HepG2 (cell line): ENCODE measurements at regions not wholly inside any gene's neighbourhood (a gene's known extent, or its start where the extent isn't known, plus 50 kb on each side); places are given as distances from the start of the nearest gene placed in this dataset.

Experiments used
- KDM5A ChIP-seq: fragments of 200-600 bp; sonication (generic); IDR thresholded peaks from 2 replicates; pipeline ENCODE4 v1.7.0; 2018; ENCODE audit warnings: antibody characterized with exemption, mild to moderate bottlenecking, low read length, borderline replicate concordance
- KLF6 ChIP-seq: IDR thresholded peaks from 2 replicates; pipeline ENCODE4 v1.8.0; 2016; ENCODE audit warnings: missing biosample characterization, missing genetic modification reagents
- ZNF816 ChIP-seq: sonication (generic); formaldehyde crosslinking; IDR thresholded peaks from 2 replicates; pipeline ENCODE4 v1.8.0; 2022; ENCODE audit warnings: missing genetic modification reagents, mild to moderate bottlenecking, borderline replicate concordance
- ZNF839 ChIP-seq: sonication (generic); formaldehyde crosslinking; IDR thresholded peaks from 2 replicates; pipeline ENCODE4 v1.4.0; 2020; ENCODE audit warnings: missing genetic modification reagents, mild to moderate bottlenecking, borderline replicate concordance
- TF ChIP-seq, protein P1 (sequence below): IDR thresholded peaks from 2 replicates; pipeline ENCODE4 v1.6.1; 2016; ENCODE audit warnings: missing compliant biosample characterization, missing genetic modification reagents, borderline replicate concordance
- TF ChIP-seq, protein P2 (sequence below): sonication (generic); formaldehyde crosslinking; conservative IDR thresholded peaks from 2 replicates; pipeline ENCODE4 v1.8.0; 2022; ENCODE audit warnings: missing genetic modification reagents
- TF ChIP-seq, protein P3 (sequence below): sonication (generic); formaldehyde crosslinking; IDR thresholded peaks from 2 replicates; pipeline ENCODE4 v1.4.0; 2020; ENCODE audit warnings: mild to moderate bottlenecking, missing genetic modification reagents
- TF ChIP-seq, protein P4 (sequence below): IDR thresholded peaks from 2 replicates; pipeline ENCODE4 v1.6.1; 2012; ENCODE audit warnings: low read length, improper control_type of control experiment
- TF ChIP-seq, protein P5 (sequence below), 2 experiments: sonication (generic) in 1 of 2; formaldehyde crosslinking in 1 of 2; IDR thresholded peaks; 2 replicates each; pipeline versions ENCODE4 v1.6.1 to v1.9.0; 2014 to 2022; ENCODE audit warnings: antibody characterized with exemption in 1 of 2, borderline replicate concordance in 1 of 2, inconsistent platforms in 1 of 2, low read depth in 1 of 2, missing genetic modification reagents in 1 of 2
- TF ChIP-seq, protein P6 (sequence below): sonication (generic); formaldehyde crosslinking; IDR thresholded peaks from 2 replicates; pipeline ENCODE4 v1.5.1; 2020; ENCODE audit warnings: missing genetic modification reagents, mild to moderate bottlenecking, borderline replicate concordance

DNA sequence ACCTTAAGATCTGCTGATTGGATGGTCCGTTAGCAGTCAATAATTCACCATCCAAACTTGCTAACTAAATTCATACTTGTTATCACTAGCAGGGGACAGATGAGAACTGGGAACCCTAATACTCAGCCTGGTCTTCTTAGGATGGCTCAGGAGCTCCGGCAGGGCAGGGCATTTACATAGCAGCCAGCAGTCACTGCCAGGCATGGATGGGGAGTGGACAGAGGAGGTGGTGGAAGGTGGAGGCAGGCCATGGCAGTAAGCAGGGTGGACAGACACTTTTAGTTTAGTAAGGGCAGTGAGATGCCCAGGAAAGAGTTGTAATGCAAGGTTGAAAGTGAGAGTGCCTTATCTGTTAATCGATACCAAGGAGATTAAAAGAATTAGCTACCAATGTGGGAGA, 392.2 kb upstream of the CHST9 start (continued):
- TF ChIP-seq, protein P1, sequence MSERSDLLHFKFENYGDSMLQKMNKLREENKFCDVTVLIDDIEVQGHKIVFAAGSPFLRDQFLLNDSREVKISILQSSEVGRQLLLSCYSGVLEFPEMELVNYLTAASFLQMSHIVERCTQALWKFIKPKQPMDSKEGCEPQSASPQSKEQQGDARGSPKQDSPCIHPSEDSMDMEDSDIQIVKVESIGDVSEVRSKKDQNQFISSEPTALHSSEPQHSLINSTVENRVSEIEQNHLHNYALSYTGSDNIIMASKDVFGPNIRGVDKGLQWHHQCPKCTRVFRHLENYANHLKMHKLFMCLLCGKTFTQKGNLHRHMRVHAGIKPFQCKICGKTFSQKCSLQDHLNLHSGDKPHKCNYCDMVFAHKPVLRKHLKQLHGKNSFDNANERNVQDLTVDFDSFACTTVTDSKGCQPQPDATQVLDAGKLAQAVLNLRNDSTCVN (CRISPR knock-in tag), result no peak
- TF ChIP-seq, protein P2, sequence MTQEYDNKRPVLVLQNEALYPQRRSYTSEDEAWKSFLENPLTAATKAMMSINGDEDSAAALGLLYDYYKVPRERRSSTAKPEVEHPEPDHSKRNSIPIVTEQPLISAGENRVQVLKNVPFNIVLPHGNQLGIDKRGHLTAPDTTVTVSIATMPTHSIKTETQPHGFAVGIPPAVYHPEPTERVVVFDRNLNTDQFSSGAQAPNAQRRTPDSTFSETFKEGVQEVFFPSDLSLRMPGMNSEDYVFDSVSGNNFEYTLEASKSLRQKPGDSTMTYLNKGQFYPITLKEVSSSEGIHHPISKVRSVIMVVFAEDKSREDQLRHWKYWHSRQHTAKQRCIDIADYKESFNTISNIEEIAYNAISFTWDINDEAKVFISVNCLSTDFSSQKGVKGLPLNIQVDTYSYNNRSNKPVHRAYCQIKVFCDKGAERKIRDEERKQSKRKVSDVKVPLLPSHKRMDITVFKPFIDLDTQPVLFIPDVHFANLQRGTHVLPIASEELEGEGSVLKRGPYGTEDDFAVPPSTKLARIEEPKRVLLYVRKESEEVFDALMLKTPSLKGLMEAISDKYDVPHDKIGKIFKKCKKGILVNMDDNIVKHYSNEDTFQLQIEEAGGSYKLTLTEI (CRISPR knock-in tag), result no peak
- TF ChIP-seq KLF6 (CRISPR knock-in tag) (no peak), ZNF839 (no peak), KDM5A (no peak), ZNF816 (no peak)
- TF ChIP-seq, protein P3, sequence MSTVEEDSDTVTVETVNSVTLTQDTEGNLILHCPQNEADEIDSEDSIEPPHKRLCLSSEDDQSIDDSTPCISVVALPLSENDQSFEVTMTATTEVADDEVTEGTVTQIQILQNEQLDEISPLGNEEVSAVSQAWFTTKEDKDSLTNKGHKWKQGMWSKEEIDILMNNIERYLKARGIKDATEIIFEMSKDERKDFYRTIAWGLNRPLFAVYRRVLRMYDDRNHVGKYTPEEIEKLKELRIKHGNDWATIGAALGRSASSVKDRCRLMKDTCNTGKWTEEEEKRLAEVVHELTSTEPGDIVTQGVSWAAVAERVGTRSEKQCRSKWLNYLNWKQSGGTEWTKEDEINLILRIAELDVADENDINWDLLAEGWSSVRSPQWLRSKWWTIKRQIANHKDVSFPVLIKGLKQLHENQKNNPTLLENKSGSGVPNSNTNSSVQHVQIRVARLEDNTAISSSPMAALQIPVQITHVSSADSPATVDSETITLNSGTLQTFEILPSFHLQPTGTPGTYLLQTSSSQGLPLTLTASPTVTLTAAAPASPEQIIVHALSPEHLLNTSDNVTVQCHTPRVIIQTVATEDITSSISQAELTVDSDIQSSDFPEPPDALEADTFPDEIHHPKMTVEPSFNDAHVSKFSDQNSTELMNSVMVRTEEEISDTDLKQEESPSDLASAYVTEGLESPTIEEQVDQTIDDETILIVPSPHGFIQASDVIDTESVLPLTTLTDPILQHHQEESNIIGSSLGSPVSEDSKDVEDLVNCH (CRISPR knock-in tag), result no peak
- TF ChIP-seq, protein P4, sequence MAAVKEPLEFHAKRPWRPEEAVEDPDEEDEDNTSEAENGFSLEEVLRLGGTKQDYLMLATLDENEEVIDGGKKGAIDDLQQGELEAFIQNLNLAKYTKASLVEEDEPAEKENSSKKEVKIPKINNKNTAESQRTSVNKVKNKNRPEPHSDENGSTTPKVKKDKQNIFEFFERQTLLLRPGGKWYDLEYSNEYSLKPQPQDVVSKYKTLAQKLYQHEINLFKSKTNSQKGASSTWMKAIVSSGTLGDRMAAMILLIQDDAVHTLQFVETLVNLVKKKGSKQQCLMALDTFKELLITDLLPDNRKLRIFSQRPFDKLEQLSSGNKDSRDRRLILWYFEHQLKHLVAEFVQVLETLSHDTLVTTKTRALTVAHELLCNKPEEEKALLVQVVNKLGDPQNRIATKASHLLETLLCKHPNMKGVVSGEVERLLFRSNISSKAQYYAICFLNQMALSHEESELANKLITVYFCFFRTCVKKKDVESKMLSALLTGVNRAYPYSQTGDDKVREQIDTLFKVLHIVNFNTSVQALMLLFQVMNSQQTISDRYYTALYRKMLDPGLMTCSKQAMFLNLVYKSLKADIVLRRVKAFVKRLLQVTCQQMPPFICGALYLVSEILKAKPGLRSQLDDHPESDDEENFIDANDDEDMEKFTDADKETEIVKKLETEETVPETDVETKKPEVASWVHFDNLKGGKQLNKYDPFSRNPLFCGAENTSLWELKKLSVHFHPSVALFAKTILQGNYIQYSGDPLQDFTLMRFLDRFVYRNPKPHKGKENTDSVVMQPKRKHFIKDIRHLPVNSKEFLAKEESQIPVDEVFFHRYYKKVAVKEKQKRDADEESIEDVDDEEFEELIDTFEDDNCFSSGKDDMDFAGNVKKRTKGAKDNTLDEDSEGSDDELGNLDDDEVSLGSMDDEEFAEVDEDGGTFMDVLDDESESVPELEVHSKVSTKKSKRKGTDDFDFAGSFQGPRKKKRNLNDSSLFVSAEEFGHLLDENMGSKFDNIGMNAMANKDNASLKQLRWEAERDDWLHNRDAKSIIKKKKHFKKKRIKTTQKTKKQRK, result no peak
- TF ChIP-seq, protein P5, sequence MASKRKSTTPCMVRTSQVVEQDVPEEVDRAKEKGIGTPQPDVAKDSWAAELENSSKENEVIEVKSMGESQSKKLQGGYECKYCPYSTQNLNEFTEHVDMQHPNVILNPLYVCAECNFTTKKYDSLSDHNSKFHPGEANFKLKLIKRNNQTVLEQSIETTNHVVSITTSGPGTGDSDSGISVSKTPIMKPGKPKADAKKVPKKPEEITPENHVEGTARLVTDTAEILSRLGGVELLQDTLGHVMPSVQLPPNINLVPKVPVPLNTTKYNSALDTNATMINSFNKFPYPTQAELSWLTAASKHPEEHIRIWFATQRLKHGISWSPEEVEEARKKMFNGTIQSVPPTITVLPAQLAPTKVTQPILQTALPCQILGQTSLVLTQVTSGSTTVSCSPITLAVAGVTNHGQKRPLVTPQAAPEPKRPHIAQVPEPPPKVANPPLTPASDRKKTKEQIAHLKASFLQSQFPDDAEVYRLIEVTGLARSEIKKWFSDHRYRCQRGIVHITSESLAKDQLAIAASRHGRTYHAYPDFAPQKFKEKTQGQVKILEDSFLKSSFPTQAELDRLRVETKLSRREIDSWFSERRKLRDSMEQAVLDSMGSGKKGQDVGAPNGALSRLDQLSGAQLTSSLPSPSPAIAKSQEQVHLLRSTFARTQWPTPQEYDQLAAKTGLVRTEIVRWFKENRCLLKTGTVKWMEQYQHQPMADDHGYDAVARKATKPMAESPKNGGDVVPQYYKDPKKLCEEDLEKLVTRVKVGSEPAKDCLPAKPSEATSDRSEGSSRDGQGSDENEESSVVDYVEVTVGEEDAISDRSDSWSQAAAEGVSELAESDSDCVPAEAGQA (IDR thresholded peaks at IDR 0.05; ENCODE audit: low read depth), result no peak
- TF ChIP-seq, protein P5 (CRISPR knock-in tag; IDR thresholded peaks at IDR 0.05; ENCODE audit: borderline replicate concordance), result no peak
- TF ChIP-seq, protein P6, sequence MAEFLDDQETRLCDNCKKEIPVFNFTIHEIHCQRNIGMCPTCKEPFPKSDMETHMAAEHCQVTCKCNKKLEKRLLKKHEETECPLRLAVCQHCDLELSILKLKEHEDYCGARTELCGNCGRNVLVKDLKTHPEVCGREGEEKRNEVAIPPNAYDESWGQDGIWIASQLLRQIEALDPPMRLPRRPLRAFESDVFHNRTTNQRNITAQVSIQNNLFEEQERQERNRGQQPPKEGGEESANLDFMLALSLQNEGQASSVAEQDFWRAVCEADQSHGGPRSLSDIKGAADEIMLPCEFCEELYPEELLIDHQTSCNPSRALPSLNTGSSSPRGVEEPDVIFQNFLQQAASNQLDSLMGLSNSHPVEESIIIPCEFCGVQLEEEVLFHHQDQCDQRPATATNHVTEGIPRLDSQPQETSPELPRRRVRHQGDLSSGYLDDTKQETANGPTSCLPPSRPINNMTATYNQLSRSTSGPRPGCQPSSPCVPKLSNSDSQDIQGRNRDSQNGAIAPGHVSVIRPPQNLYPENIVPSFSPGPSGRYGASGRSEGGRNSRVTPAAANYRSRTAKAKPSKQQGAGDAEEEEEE (CRISPR knock-in tag), result no peak
